Ovary (tissue), 3 donors: ENCODE measurements at regions not wholly inside any gene's neighbourhood (a gene's known extent, or its start where the extent isn't known, plus 50 kb on each side); places are given as distances from the start of the nearest gene placed in this dataset.

Experiments used
- EP300 ChIP-seq: sonication (generic); formaldehyde crosslinking; IDR thresholded peaks from one replicate; pipeline ENCODE4 v1.6.1; 2017; ENCODE audit warnings: antibody characterized with exemption
- POLR2A ChIP-seq: fragments of 450-650 bp; IDR thresholded peaks from one replicate; pipeline ENCODE4 v1.6.1; 2017; ENCODE audit warnings: antibody characterized with exemption, mild to moderate bottlenecking, moderate library complexity
- TF ChIP-seq, protein P1 (sequence below), 3 donors: fragments of 450-650 bp in 2 of 3; fragments of 200-600 bp in 1 of 3; IDR thresholded peaks; one replicate each; pipeline versions ENCODE4 v1.5.1 to v1.8.0; 2016 to 2022; ENCODE audit warnings: antibody characterized with exemption in 3 of 3, mild to moderate bottlenecking in 1 of 3
- donor health status: DM: no; HTN: no; CAD: no.

GRCh38 chr3:145022447-145022846 lies 1050.8 kb downstream of the DIPK2A start:
- TF ChIP-seq, protein P1, sequence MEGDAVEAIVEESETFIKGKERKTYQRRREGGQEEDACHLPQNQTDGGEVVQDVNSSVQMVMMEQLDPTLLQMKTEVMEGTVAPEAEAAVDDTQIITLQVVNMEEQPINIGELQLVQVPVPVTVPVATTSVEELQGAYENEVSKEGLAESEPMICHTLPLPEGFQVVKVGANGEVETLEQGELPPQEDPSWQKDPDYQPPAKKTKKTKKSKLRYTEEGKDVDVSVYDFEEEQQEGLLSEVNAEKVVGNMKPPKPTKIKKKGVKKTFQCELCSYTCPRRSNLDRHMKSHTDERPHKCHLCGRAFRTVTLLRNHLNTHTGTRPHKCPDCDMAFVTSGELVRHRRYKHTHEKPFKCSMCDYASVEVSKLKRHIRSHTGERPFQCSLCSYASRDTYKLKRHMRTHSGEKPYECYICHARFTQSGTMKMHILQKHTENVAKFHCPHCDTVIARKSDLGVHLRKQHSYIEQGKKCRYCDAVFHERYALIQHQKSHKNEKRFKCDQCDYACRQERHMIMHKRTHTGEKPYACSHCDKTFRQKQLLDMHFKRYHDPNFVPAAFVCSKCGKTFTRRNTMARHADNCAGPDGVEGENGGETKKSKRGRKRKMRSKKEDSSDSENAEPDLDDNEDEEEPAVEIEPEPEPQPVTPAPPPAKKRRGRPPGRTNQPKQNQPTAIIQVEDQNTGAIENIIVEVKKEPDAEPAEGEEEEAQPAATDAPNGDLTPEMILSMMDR (IDR thresholded peaks at IDR 0.05) = no peak
- TF ChIP-seq POLR2A = no peak
- TF ChIP-seq EP300 = no peak
